Gastrocnemius medialis (tissue), 4 donors: ENCODE measurements at regions not wholly inside any gene's neighbourhood (a gene's known extent, or its start where the extent isn't known, plus 50 kb on each side); places are given as distances from the start of the nearest gene placed in this dataset.

Experiments used
- CTCF ChIP-seq, 5 experiments: fragments of 450-650 bp in 3 of 5; fragments of 200-600 bp in 2 of 5; sonication (generic) in 2 of 5; IDR thresholded peaks in 4 of 5; conservative IDR thresholded peaks in 1 of 5; 1 replicate in 4 of 5; 2 replicates in 1 of 5; pipeline ENCODE4 v1.5.1; 2016 to 2019; ENCODE audit warnings: antibody characterized with exemption in 5 of 5, mild to moderate bottlenecking in 3 of 5, moderate library complexity in 3 of 5
- POLR2A ChIP-seq, 2 donors: fragments of 450-650 bp; IDR thresholded peaks; one replicate each; pipeline ENCODE4 v1.6.1; 2017; ENCODE audit warnings: antibody characterized with exemption in 2 of 2, mild to moderate bottlenecking in 2 of 2, moderate library complexity in 2 of 2

GRCh38 chr15:81880833-81881232 lies 165.0 kb downstream of the MEX3B start:
- TF ChIP-seq CTCF (IDR thresholded peaks at IDR 0.05 in 4 of 5, conservative IDR thresholded peaks at IDR 0.05 in 1 of 5) = no peak
- TF ChIP-seq POLR2A (IDR thresholded peaks at IDR 0.05) = no peak
